Endodermal cell (in vitro differentiated cells): ENCODE measurements at regions not wholly inside any gene's neighbourhood (a gene's known extent, or its start where the extent isn't known, plus 50 kb on each side); places are given as distances from the start of the nearest gene placed in this dataset.

ENCODE experiments used
- DNase-seq: peaks from one replicate; pipeline ENCODE4 v3.0.0-alpha.2; 2017
- H3K27ac ChIP-seq: 2 replicates; pipeline ENCODE4 v1.5.1; 2013; ENCODE audit warnings: mild to moderate bottlenecking, low read depth, low read length, moderate library complexity
- H3K27me3 ChIP-seq: 2 replicates; pipeline ENCODE4 v1.6.1; 2013; ENCODE audit warnings: mild to moderate bottlenecking, low read length, moderate library complexity; ENCODE audit not compliant: insufficient read depth, control insufficient read depth, poor library complexity, severe bottlenecking
- H3K36me3 ChIP-seq: 2 replicates; pipeline ENCODE4 v1.7.0; 2013; ENCODE audit warnings: mild to moderate bottlenecking, low read length, moderate library complexity; ENCODE audit not compliant: control insufficient read depth, insufficient read depth
- H3K4me1 ChIP-seq: one replicate; pipeline ENCODE4 v1.7.0; 2013; ENCODE audit warnings: low read length; ENCODE audit not compliant: control insufficient read depth, insufficient read depth
- H3K4me3 ChIP-seq: 2 replicates; pipeline ENCODE4 v1.5.1; 2013; ENCODE audit warnings: mild to moderate bottlenecking, low read length, moderate library complexity
- H3K9ac ChIP-seq: 2 replicates; pipeline ENCODE4 v1.6.1; 2013; ENCODE audit warnings: mild to moderate bottlenecking, low read length, moderate library complexity; ENCODE audit not compliant: poor library complexity, severe bottlenecking; ENCODE audit errors: extremely low read depth
- H3K9me3 ChIP-seq: 2 replicates; pipeline ENCODE4 v1.6.1; 2013; ENCODE audit warnings: mild to moderate bottlenecking, low read length, moderate library complexity; ENCODE audit not compliant: control insufficient read depth
- H3K27ac Mint-ChIP-seq: 2 replicates; pipeline ENCODE4 v1.8.0; 2020; ENCODE audit warnings: mixed read lengths
- H3K27me3 Mint-ChIP-seq: 2 replicates; pipeline ENCODE4 v1.8.0; 2021; ENCODE audit warnings: mild to moderate bottlenecking, mixed read lengths; ENCODE audit not compliant: insufficient read depth
- H3K36me3 Mint-ChIP-seq: 2 replicates; pipeline ENCODE4 v1.8.0; 2020; ENCODE audit warnings: low read depth, mixed read lengths
- H3K4me1 Mint-ChIP-seq: 2 replicates; pipeline ENCODE4 v1.8.0; 2020; ENCODE audit warnings: mixed read lengths
- H3K4me3 Mint-ChIP-seq: 2 replicates; pipeline ENCODE4 v1.8.0; 2020; ENCODE audit warnings: mild to moderate bottlenecking, moderate library complexity, mixed read lengths
- H3K9me3 Mint-ChIP-seq: 2 replicates; pipeline ENCODE4 v1.8.0; 2020; ENCODE audit warnings: mild to moderate bottlenecking, mixed read lengths
- WGBS, 2 experiments: methylation state at CpG; one replicate each; pipeline versions ENCODE4 v1.1.5 to v1.1.7; 2013; ENCODE audit warnings: missing lambda C conversion rate in 2 of 2, mixed read lengths in 1 of 2; ENCODE audit not compliant: insufficient coverage in 1 of 2, insufficient read length in 1 of 2; 5-methylcytosine and 5-hydroxymethylcytosine counted together
- TF ChIP-seq, protein P1 (sequence below): fragments of 200-600 bp; sonication (generic); conservative IDR thresholded peaks from 2 replicates; pipeline ENCODE4 v1.5.0; 2021; ENCODE audit warnings: antibody characterized with exemption, mild to moderate bottlenecking

DNA sequence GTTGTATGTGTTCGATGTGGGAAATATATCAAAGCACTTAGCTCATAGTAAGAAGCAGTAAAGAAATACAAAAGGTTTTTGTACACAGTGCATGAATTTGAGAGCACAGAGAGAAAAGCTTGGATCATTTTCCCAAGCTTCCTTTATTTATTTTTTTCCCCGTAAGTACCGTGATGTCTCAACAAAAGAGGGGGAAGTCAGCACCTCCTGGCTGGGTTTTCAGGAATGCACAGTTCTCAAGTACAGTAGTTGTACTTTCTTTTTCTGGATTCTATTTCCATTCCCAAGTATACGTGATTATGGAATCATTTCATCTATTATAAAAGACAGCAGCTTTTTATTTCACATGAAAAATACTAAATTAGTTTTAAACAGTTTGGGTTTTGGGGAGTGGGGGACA is 171.5 kb upstream of the EDNRA start:
- Histone ChIP-seq H3K27me3 (no peaks in the 10 kb centered on the region), H3K27ac (no peak overlapping the region), H3K9ac (no peak overlapping the region), H3K36me3 (no peaks in the 10 kb centered on the region), H3K9me3 (no peaks in the 10 kb centered on the region), H3K4me1 (no peaks in the 10 kb centered on the region), H3K4me3 (no peak overlapping the region)
- Mint-ChIP-seq H3K36me3 (no peaks in the 10 kb centered on the region), H3K9me3 (no peaks in the 10 kb centered on the region), H3K4me3 (no peak overlapping the region), H3K27me3 (no peaks in the 10 kb centered on the region), H3K4me1 (peaks cover 3% of the 10 kb centered on the region), H3K27ac (no peak overlapping the region)
- 74 to 97% methylated on average over 3 to 4 of the region's 4 CpGs for WGBS, 2 experiments
- DNase-seq, result no peak
- TF ChIP-seq, protein P1, sequence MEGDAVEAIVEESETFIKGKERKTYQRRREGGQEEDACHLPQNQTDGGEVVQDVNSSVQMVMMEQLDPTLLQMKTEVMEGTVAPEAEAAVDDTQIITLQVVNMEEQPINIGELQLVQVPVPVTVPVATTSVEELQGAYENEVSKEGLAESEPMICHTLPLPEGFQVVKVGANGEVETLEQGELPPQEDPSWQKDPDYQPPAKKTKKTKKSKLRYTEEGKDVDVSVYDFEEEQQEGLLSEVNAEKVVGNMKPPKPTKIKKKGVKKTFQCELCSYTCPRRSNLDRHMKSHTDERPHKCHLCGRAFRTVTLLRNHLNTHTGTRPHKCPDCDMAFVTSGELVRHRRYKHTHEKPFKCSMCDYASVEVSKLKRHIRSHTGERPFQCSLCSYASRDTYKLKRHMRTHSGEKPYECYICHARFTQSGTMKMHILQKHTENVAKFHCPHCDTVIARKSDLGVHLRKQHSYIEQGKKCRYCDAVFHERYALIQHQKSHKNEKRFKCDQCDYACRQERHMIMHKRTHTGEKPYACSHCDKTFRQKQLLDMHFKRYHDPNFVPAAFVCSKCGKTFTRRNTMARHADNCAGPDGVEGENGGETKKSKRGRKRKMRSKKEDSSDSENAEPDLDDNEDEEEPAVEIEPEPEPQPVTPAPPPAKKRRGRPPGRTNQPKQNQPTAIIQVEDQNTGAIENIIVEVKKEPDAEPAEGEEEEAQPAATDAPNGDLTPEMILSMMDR, result no peak

DNA sequence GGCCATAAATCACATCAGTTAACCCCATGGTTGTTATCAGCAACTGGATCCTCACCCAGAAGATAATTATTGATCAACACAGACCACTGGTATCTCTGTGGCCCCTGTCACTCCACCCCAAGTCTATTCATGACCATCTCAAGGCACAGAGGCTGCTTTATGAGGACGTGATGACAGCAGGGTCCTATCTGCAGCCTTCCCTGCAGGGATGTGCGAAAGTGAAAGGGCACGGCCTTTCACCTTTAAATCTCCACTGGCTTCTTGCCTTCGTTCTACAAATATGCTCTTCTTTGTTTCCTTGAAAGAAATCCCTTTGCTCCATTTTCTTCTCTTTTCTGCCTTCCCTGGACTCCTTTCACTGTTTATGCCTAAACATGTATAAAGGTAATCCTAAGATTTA is 170.6 kb upstream of the EDNRA start:
- Histone ChIP-seq H3K27me3 (no peaks in the 10 kb centered on the region), H3K4me3 (no peak overlapping the region), H3K27ac (peak overlapping the region; percentile 12), H3K9me3 (no peaks in the 10 kb centered on the region), H3K9ac (no peak overlapping the region), H3K4me1 (no peaks in the 10 kb centered on the region), H3K36me3 (no peaks in the 10 kb centered on the region)
- no peak overlapping the region for H3K27ac Mint-ChIP-seq
- no peak for DNase-seq
- WGBS, 2 experiments, result 75 to 80% methylated on average over 4 of the region's 4 CpGs
- peaks cover 3% of the 10 kb centered on the region for H3K4me1 Mint-ChIP-seq
- H3K36me3 Mint-ChIP-seq, result no peaks in the 10 kb centered on the region
- H3K9me3 Mint-ChIP-seq, result no peaks in the 10 kb centered on the region
- H3K27me3 Mint-ChIP-seq, result no peaks in the 10 kb centered on the region
- H3K4me3 Mint-ChIP-seq, result no peak overlapping the region
- TF ChIP-seq, protein P1, result no peak

- no peak overlapping the region for H3K27ac ChIP-seq
- no peak for DNase-seq
- H3K36me3 ChIP-seq, result no peaks in the 10 kb centered on the region
- 92% methylated on average over 2 of the region's 2 CpGs; no CpG with 5 or more reads in 1 of the 2 experiments for WGBS, 2 experiments
- Mint-ChIP-seq H3K36me3 (no peaks in the 10 kb centered on the region), H3K9me3 (no peaks in the 10 kb centered on the region), H3K4me1 (peaks cover 3% of the 10 kb centered on the region), H3K27ac (no peak overlapping the region), H3K27me3 (no peaks in the 10 kb centered on the region), H3K4me3 (no peak overlapping the region)
- H3K27me3 ChIP-seq, result no peaks in the 10 kb centered on the region
- no peak overlapping the region for H3K4me3 ChIP-seq
- H3K9me3 ChIP-seq, result no peaks in the 10 kb centered on the region
- TF ChIP-seq, protein P1, result no peak
- no peak overlapping the region for H3K9ac ChIP-seq
- no peaks in the 10 kb centered on the region for H3K4me1 ChIP-seq
Measured at GRCh38 chr4:147311956-147312355, 168.9 kb upstream of the EDNRA start.
